HG02938 (cell line): ENCODE measurements at regions not wholly inside any gene's neighbourhood (a gene's known extent, or its start where the extent isn't known, plus 50 kb on each side); places are given as distances from the start of the nearest gene placed in this dataset.

Experiments
- ATAC-seq: cut with Tn5 transposase; IDR thresholded peaks from one replicate; pipeline ENCODE4 v1.9.1; 2021; ENCODE audit warnings: mild to moderate bottlenecking, moderate library complexity; ENCODE audit not compliant: unreplicated experiment

DNA sequence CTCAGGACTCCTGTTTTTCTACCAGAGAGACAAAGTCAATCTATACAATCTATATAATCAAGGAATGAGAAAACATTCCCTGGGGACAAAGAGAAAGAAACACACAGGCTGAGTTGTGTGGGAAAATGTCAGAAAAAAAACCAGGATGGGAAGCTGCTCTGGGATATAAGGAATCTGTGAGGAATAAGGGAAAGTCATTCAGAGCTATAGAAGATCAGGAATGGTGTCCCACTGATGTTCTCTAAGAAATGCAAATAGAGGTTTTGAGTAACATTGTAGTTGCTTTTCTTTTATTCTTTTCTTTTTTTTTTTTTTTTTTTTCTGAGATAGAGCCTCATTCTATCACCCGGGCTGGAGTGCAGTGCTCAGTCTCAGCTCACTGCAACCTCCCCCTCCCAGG, 605.9 kb upstream of the KLF4 start:
- ATAC-seq: no peak

DNA sequence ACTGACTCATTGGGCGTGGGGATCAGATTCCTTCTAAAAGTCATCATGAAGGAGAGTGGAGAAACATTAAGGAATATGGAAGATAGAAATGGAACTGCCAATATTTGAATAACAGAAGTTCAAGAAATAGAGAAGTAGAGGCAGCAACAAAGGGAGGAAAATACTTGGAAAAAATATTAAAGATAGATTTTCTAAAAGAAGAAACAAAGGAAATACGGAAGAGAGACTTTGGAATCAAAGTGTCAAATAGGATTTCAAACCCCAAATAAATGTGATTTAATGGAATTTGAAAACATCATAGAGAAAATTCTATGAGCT, 605.1 kb upstream of the KLF4 start:
- ATAC-seq: no peak

DNA sequence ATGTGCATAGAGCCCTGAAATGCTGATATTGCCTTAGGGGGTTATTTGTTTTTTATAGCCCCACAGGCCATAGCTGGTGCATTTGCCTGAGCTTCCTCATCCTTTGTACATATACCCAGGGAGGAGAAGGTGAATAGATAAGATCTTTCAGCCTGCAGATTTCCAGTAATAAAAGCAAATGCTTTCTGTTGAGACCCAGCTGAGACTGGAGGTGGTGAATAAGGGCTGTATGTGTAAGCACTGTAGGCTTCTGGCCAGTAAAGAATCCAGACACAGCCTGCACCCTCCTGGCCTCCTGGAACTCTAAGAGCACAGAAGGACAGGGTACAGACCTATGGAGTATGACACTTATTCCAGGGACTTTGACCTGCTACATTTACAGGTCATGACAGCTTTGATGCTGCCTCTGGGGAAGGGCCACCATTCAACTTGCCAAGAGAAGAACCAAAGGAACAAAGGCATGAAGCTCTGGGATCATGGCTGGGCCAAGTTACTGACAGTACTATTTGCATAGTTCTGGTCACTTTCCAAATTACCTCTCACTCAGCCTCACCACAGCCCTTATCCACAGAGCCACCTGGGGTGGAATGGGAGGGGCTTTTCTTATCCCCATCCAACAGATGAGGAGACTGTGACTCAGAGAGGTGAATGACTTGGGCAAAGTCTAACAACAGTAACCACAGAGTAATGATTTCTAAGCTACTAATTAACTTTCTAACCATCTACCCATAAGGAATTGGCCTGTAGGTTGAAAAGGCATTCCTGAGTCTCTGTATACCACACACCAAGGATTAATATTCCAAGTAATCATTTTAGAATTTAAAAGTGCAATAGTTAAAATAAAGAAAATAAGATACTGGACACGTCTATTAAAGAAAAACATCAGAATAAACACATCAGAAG, 604.5 kb upstream of the KLF4 start:
- no peak for ATAC-seq

DNA sequence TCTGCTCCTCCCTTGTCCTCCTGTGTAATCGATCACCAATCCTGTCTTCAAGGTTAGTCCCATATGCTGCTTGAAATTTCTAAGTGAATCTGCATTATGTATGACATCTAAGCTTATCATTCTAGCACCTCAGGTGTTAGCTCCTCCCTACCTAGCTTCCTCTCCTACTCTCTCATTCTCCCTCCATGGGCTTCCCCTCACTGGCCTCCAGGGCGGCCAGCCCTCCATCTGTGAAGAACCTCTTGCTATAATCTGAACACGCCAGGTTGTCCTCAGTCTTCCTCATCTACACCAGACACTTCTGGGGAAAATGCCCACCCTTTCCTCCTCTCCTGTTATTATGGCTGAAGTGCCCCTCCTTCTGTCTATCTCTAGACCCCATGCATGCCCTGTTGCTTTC, 599.3 kb upstream of the KLF4 start:
- ATAC-seq: no peak

DNA sequence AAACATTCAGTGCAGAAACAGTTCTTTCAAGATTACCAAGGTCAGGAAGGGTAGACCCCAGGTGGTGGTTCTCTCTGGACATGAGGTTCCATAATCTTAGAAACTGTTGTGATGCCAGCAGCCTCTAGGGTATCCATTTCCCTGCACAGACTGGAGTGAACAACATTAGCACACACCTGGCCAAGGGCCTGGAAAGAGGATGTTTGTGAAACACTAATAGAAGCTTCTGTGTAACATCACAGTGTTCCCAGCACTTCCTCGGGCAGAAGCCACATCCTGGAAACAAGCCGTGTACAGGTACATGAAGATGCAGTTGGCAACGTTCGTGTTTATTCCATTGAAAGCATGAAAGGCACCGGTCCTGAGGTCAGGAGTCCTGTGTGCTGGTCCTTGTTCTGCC, 598.2 kb upstream of the KLF4 start:
- no peak for ATAC-seq

DNA sequence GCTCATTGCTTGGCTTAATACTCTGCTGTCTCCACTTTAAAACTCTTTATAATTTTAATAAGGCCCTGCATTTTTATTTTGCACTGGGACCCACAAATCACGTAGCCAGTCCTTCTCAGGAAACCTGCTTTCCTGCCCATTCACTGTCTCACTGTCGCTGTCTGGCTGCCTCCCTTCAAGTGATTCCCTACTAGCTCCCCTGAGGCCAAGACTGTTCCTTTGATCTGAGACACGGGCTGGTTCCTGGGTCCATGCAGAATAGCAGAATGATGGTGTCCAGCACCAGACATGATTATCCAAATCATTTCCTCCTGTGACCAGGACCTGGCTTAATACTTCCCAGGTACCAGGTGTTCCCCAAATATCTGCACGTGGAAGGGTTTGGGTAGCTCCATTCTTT, 597.1 kb upstream of the KLF4 start:
- no peak for ATAC-seq

DNA sequence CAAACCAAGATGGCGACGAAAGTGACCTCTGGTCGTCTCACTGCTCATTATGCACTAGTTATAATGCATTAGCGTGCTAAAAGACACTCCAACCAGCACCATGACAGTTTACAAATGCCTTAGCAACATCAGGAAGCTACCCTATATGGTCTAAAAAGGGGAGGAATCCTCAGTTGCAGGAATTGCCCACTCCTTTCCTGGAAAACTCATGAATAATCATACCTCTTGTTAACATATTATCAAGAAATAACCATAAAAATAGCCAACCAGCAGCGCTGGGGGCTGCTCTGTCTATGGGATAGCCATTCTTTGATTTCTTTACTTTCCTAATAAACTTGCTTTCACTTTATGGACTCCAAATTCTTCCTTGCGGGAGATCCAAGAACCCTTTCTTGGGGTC, 595.7 kb upstream of the KLF4 start:
- ATAC-seq: no peak

DNA sequence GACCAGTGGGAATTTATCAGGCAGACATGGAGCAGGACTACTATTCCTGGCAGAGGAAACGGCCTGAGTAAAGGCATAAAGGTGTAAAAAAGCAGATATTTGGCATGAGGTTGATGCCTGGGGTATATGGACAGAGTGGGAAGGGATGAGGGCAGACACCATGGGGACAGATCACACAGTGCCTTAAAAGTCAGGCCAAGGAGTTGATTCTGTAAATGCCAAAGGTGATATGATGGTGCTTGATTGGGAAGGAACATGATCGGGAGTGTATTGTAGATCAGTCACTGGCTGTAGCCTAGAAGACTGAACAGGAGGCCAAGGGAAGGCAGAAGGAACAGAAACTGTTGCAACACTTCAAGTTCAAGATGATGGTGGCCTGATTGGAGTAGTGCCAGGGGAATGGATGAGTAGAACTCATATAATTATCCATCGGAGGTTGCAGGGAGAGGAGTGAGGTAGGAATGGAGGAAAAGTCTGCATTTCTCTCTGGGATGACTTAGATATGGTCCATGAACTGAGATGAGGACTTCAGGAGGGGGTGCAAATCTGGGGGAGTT, 594.3 kb upstream of the KLF4 start:
- no peak for ATAC-seq

DNA sequence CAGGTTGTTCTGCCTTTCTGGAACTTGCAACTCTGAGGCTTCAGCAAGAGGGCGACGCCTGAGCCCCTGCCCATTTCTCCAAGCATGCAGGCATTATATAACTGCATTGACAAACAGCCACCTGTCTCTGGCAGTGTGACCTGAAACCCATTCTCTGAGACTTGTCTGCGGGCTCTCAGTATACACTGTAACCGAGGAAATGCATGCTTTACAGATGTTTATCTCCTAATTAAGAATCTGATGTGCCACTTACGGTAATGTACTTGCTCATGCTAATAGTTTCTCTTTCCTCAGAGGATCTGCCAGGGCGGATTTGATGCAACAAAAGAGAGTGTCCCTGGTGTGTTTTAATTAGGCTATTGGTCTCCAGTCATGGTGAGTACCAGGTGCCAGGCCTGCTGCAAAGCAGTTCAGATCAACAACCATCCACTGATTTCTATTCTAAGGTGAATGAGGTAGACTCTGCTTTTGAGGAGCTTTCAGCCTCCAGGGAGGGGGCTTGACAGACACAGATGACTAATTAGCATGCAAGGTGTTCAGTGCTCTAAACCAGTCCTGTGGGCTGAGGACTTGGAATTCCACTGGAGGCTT, 593.7 kb upstream of the KLF4 start:
- no peak for ATAC-seq

DNA sequence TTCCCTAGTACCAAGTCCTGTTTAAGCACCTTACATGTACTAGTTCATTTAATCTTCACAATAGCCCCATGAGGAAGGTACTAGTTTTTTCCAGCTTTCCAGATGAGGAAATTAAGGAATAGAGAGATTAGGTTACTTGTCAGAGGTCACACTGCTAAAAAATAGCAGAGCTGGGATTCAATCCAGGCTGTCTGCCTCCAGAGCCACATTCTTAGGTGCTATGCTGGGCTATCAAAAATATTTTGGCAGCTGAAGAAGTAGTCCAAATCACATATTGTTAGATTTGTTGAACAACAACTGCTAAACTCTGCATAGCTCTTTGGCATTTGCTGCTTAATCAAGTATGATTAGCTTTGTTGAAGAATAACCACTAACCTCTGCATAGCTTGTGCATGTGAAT, 591.5 kb upstream of the KLF4 start:
- ATAC-seq: no peak

DNA sequence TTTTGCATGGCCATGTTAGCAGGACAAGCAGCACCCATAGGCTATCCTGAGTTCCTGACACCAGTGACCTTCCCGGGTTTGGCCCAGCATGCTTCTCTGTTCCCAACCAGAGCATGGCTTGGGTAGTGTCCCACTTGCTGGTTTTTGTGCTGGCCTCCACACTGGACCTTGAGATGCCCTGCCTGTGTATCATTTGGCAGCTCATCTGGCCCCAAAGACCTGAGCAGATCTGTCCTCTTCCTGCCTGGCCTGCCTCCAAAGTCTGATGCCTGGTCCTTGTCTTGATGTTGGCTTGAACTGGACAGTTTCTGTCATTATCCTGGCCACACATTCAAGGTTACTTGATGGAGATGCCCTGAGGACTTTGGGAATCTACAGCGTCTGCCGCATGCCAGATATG, 590.7 kb upstream of the KLF4 start:
- no peak for ATAC-seq

DNA sequence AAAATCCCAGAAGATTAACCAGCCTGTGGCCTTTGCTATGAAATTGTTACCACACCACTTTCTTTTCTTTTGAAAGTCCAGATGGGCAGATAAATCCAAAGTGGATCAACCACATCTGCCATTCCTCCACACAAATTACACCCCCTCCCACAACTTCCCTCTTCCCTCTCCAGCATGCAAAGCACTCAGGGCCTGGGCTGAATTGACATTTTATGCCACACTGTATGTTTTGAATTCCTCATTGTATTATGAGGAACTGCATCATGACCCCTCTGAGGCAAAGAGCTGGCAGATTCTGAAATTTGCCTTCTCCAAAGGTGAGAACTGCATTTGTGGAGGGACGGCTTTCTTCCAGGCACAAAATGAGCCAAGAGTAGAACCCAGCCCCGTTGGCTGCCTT, 589.2 kb upstream of the KLF4 start:
- ATAC-seq: no peak

DNA sequence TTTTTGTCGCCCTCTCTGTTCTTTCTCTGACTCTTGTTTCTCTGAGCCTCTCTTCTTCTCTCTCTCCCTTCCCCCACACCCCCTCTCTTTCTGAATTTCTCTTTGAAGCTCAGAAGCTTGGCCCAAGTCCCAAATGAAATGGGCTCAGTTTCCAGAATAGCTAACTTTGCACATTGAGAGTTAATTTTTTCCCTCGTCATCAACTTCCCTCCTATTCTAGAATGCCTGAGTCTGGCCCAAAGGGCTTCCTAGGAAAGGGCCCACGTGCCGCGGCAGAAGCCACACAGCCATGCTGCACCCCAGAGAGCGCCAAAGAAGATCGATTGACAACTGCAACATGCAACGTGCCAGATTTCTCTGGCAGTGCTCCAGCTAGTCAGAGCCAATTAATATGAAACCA, 588.8 kb upstream of the KLF4 start:
- ATAC-seq: no peak

DNA sequence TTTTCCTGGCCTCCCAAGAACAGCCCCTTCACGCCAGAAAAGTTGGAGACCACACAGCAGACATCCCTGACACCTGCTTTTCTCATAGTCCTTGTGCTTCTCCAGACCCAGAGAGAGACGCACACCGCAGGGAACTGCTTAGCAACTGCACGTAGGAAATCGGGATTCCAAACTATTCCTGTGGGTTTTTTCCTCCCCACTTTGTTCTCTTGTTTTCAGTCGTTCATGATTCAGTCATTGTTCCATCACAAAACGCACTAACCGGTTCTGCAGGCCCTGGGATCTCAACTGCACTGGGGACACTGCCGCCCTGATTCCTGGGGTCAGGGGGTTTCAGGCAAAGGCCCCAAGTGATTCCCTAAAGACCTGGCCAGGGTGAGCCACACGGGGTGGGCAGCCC, 588.0 kb upstream of the KLF4 start:
- no peak for ATAC-seq

DNA sequence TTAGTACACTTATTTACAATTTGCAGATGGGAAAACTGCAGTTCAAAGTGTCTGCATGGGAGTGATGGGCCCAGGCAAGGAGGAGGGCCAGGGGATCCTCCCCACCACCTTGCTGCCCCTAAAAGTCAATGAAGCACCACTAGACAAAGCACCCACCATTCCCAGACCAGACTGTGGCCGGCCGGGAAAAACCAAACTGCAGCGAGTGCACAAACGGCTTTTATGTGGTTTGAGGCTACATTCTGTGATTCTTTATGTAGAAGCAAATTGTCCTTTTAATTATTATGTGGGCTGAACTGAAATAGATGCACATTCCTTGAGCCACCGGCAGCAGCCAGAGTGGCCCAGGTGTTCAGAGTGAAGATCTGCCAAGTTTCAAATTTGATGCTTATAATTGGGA, 585.3 kb upstream of the KLF4 start:
- no peak for ATAC-seq

DNA sequence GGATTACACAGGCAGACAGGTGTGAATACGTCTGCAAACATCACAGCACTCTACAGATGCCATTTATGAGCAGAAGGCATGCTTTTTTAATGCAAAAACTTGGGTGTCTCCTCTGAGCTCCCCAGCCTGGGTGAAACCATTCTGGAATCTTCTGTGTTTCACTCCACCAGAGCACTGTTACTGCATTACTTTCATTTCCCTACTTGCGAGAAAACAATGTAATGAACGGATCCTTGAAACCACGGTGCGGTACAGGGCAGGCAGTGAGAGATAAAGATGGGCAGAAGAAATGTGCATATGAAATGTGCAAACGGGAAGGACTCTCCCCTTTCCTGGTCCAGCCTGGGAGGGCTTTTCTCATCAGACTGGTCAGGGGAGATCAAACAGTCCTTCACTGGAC, 584.3 kb upstream of the KLF4 start:
- no peak for ATAC-seq

DNA sequence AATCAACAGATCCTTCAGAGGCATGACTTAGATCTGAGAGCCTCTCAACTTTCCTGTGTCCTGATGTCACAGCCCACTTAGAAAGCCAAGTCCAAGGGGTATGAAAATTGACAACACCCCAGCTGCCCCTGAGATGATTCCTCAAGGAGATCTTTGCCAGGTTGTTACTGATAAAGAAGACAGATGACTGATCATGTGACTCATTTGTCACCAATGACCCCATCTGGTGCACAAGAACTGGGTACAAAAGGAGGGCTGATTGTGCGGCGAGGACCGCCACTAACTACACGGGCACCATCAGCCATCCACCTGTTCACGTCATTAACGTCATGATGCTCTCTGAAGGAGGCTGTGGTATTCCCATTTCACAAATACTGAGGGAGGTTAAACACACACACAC, 583.2 kb upstream of the KLF4 start:
- ATAC-seq: no peak

DNA sequence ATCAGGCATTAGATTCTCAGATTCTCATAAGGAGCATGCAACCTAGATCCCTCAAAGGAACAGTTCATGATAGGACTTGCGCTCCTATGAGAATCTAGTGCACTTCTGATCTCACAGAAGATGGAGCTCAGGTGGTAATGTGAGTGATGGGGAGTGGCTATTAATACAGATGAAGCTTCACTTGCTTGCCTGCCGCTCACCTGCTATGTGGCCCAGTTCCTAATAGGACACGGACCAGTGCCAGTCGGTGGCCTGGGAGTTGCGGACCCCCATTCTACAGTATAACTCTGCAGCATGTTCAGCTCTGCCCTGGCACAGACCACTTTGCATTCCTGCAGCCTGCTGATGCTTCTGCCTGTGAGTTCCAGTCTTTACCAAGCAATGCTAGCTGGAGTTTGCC, 581.3 kb upstream of the KLF4 start:
- ATAC-seq: no peak

DNA sequence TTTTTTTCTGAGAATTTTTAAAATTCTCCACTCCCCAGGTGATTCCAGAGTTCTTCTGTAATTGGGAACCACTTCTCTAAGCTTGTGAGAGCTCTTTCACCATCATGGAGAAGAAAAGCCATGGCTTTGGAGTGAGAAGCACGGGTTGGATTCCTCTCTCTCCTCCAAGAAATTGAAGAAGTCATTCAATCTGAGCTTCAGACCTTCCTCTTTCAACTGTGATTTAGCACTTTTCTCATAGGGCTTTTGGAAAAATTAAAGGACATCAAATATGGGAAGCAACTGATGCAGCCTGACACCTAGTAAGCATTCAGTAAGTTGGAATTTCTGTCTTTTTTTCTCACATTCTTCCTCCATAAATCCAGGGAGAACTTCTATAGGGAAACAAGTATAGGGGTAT, 580.4 kb upstream of the KLF4 start:
- ATAC-seq: no peak

DNA sequence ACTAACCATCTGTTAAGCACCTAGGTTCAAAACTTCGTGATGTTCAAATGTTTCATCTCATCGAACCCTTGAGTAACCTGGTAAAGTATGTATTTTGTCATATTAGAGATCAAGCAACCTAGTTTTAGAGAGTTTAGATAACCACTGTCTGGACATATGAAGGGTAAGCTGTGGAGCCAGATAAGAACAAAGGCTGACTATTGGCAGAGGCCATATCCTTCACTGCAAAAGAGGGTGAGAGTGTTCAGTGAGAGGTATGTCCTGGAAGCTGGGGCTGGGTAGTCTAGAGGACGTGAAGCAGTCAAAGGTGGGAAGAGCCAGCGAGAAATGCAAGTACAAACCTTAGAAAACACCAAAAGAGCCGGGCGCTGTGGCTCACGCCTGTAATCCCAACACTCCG, 573.1 kb upstream of the KLF4 start:
- no peak for ATAC-seq

DNA sequence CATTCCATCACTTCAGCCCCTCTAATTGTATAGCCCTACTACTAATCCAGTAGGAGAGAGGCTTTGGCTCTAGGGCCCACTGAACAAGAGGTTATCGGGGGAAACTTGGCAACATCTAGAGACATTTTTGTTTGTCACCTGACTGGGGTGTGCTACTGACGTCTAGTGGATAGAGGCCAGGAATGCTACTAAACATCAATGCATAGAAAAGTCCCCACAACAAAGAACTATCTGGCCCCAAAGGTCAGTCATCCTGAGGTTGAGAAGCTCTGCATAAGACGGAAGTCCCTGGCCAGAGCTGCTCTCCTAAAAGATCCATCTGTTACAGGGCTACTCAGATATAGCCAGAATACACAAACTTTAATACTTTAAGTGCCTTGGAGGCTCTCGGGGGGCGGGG, 570.6 kb upstream of the KLF4 start:
- no peak for ATAC-seq

DNA sequence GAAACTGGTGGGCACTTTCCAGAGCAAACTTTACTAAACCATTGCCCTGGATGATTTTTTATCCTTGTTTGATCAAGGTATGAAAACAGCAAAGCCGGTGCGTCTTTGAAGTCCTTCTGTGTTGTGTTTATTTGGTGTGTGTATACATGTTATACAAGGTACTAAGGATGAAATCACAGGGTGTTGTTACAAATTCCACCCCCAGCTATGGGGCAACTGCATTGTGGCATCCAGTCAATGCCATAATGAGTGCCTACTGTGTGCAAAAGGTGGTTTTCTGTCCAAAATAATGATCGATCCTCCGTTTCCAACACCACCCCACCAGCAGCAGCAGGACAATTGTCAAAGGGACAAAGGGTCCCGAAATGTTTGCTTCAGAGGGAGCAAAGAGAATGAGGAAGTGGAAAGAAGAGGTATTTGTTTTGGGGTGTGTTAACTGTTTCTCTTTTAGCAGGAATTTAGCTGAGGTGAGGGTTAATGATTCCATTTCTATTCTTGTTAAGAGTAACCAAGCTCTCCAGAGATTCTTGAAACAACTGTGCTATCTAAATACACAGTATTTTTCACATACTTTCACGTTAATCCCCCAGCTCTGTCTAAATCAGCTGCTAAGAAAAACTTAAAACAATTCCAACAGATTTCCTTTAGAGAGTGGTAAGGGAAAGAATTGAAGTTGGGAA, 568.7 kb upstream of the KLF4 start:
- no peak for ATAC-seq
